HepG2 (cell line): ENCODE measurements at regions not wholly inside any gene's neighbourhood (a gene's known extent, or its start where the extent isn't known, plus 50 kb on each side); places are given as distances from the start of the nearest gene placed in this dataset.
A peak's percentile ranks its signal among the peaks of the same experiment; 100 is the strongest.

Experiments
- RELA ChIP-seq: sonication (generic); formaldehyde crosslinking; IDR thresholded peaks from 2 replicates; pipeline ENCODE4 v1.4.0; 2020; ENCODE audit warnings: missing genetic modification reagents
- SP4 ChIP-seq: sonication (generic); formaldehyde crosslinking; IDR thresholded peaks from 2 replicates; pipeline ENCODE4 v1.8.1; 2023; ENCODE audit warnings: mild to moderate bottlenecking, missing genetic modification reagents
- TF ChIP-seq, protein P1 (sequence below), 2 experiments: sonication (generic) in 1 of 2; formaldehyde crosslinking in 1 of 2; IDR thresholded peaks; 2 replicates each; pipeline versions ENCODE4 v1.5.1 to v1.6.1; 2011 to 2020; ENCODE audit warnings: borderline replicate concordance in 1 of 2, low read depth in 1 of 2, low read length in 1 of 2, mild to moderate bottlenecking in 1 of 2, missing genetic modification reagents in 1 of 2, moderate library complexity in 1 of 2
- TF ChIP-seq, protein P2 (sequence below): sonication (generic); formaldehyde crosslinking; IDR thresholded peaks from 2 replicates; pipeline ENCODE4 v1.4.0; 2020; ENCODE audit warnings: missing genetic modification reagents, borderline replicate concordance

DNA sequence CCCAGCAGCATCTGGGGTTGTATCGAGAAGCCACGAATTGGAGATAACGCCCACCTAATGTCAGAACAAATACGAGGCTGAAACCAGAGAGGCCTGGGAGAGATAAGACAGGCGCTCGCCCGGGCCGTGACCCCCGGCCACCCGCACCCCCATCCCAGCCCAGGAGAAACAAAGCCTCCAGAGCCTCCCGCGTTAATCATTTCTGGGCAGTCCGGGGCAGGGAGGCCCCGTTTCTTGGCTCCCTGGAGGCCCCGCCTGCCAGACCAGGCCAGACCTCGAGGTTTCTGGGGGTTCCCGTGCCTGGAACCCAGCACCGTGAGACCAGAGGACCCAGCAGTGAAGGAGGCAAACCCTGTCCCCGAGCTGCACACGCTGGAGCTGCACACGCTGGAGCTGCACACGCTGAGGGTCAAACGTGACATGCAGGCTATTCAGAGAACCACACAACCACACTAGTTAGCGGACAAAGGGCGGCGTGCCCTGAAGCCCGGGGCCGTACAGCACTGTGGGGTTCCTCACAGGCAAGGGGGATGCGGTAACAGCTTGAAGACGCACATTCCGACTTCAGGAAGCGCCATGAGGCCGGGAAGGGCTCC lies 53.4 kb downstream of the FOXL3 start:
- TF ChIP-seq SP4 (CRISPR knock-in tag) (peak; percentile 53), RELA (no peak)
- TF ChIP-seq, protein P1, sequence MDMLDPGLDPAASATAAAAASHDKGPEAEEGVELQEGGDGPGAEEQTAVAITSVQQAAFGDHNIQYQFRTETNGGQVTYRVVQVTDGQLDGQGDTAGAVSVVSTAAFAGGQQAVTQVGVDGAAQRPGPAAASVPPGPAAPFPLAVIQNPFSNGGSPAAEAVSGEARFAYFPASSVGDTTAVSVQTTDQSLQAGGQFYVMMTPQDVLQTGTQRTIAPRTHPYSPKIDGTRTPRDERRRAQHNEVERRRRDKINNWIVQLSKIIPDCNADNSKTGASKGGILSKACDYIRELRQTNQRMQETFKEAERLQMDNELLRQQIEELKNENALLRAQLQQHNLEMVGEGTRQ (IDR thresholded peaks at IDR 0.05; ENCODE audit: low read depth, low read length): no peak
- TF ChIP-seq, protein P1 (CRISPR knock-in tag; IDR thresholded peaks at IDR 0.05; ENCODE audit: borderline replicate concordance): no peak
- TF ChIP-seq, protein P2, sequence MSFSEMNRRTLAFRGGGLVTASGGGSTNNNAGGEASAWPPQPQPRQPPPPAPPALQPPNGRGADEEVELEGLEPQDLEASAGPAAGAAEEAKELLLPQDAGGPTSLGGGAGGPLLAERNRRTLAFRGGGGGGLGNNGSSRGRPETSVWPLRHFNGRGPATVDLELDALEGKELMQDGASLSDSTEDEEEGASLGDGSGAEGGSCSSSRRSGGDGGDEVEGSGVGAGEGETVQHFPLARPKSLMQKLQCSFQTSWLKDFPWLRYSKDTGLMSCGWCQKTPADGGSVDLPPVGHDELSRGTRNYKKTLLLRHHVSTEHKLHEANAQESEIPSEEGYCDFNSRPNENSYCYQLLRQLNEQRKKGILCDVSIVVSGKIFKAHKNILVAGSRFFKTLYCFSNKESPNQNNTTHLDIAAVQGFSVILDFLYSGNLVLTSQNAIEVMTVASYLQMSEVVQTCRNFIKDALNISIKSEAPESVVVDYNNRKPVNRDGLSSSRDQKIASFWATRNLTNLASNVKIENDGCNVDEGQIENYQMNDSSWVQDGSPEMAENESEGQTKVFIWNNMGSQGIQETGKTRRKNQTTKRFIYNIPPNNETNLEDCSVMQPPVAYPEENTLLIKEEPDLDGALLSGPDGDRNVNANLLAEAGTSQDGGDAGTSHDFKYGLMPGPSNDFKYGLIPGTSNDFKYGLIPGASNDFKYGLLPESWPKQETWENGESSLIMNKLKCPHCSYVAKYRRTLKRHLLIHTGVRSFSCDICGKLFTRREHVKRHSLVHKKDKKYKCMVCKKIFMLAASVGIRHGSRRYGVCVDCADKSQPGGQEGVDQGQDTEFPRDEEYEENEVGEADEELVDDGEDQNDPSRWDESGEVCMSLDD (CRISPR knock-in tag): peak; percentile 81
